Loucy (cell line): ENCODE measurements at regions not wholly inside any gene's neighbourhood (a gene's known extent, or its start where the extent isn't known, plus 50 kb on each side); places are given as distances from the start of the nearest gene placed in this dataset.

ENCODE experiments used
- H2AFZ ChIP-seq: fragments of 200-600 bp; sonication (generic); 2 replicates; pipeline ENCODE4 v1.6.0; 2016; ENCODE audit warnings: antibody characterized with exemption, mild to moderate bottlenecking, low read length, moderate library complexity
- H3F3A ChIP-seq: fragments of 200-600 bp; 2 replicates; pipeline ENCODE4 v1.6.0; 2016; ENCODE audit warnings: antibody characterized with exemption, low read depth, mild to moderate bottlenecking
- H3K27me3 ChIP-seq: fragments of 200-600 bp; sonication (generic); 2 replicates; pipeline ENCODE4 v1.6.1; 2014; ENCODE audit warnings: low read length, mild to moderate bottlenecking; ENCODE audit not compliant: insufficient read depth, poor library complexity, severe bottlenecking
- H3K36me3 ChIP-seq: fragments of 200-600 bp; sonication (generic); 2 replicates; pipeline ENCODE4 v1.6.1; 2016; ENCODE audit warnings: low read length; ENCODE audit not compliant: insufficient read depth
- H3K4me1 ChIP-seq: fragments of 200-600 bp; sonication (generic); 2 replicates; pipeline ENCODE4 v1.5.1; 2014; ENCODE audit warnings: low read length, mild to moderate bottlenecking; ENCODE audit not compliant: insufficient read depth, poor library complexity, severe bottlenecking
- H3K4me2 ChIP-seq: fragments of 200-600 bp; sonication (generic); 2 replicates; pipeline ENCODE4 v1.6.0; 2014; ENCODE audit warnings: antibody characterized with exemption, low read length, low read depth, mild to moderate bottlenecking; ENCODE audit not compliant: poor library complexity, severe bottlenecking
- H3K4me3 ChIP-seq: fragments of 200-600 bp; sonication (generic); 2 replicates; pipeline ENCODE4 v1.5.1; 2014; ENCODE audit warnings: low read length, mild to moderate bottlenecking, mixed read lengths; ENCODE audit not compliant: poor library complexity, severe bottlenecking
- H3K79me2 ChIP-seq: fragments of 200-600 bp; sonication (generic); 2 replicates; pipeline ENCODE4 v1.6.1; 2014; ENCODE audit warnings: low read length; ENCODE audit not compliant: insufficient read depth
- H3K9ac ChIP-seq: fragments of 200-600 bp; sonication (generic); 2 replicates; pipeline ENCODE4 v1.6.0; 2014; ENCODE audit warnings: mild to moderate bottlenecking, low read depth, low read length, moderate library complexity; ENCODE audit not compliant: poor library complexity, severe bottlenecking
- H3K9me2 ChIP-seq: fragments of 200-600 bp; sonication (generic); replicated peaks from 2 replicates; pipeline ENCODE4 v1.6.1; 2016; ENCODE audit warnings: low read depth, low read length, mixed read lengths
- H3K9me3 ChIP-seq: fragments of 200-600 bp; sonication (generic); 2 replicates; pipeline ENCODE4 v1.6.1; 2014; ENCODE audit warnings: mild to moderate bottlenecking, antibody characterized with exemption, low read length, low read depth; ENCODE audit not compliant: insufficient read depth
- H4K20me1 ChIP-seq: fragments of 200-600 bp; sonication (generic); 2 replicates; pipeline ENCODE4 v1.6.0; 2014; ENCODE audit warnings: antibody characterized with exemption, low read length, mild to moderate bottlenecking; ENCODE audit not compliant: insufficient read depth, poor library complexity, severe bottlenecking
- CTCF ChIP-seq: fragments of 200-600 bp; sonication (generic); conservative IDR thresholded peaks from 2 replicates; pipeline ENCODE4 v1.5.1; 2014; ENCODE audit warnings: mild to moderate bottlenecking, antibody characterized with exemption, low read length
- EZH2phosphoT487 ChIP-seq: fragments of 200-600 bp; IDR thresholded peaks from 2 replicates; pipeline ENCODE4 v1.6.1; 2018; ENCODE audit warnings: antibody characterized with exemption, mild to moderate bottlenecking, moderate library complexity, borderline replicate concordance

DNA sequence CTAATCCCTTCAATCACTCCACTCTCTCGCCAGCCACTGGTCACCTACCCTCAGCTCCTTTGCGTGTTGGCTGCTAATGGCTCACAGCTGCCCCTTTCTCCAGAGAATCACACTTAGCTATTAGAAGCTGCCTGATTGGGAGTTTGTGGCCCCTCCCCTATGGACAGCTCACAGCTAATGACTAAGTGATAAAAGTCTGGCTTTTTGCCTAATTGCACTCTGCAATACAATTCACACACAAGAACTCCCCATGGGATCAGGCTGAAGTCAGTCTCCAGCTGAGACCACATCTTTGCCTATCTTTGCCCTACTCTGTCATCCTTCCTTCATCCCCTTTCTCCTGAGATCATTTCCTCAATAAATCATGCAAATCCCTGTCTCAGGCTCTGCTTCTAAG, 701.9 kb upstream of the RAB6C start:
- TF ChIP-seq CTCF (no peak), EZH2phosphoT487 (no peak)
- Histone ChIP-seq H4K20me1 (no peaks in the 10 kb centered on the region), H3K4me1 (no peaks in the 10 kb centered on the region), H3K9me3 (no peaks in the 10 kb centered on the region), H3K9ac (no peak overlapping the region), H3K27me3 (no peaks in the 10 kb centered on the region), H2AFZ (no peak overlapping the region), H3K36me3 (no peaks in the 10 kb centered on the region), H3K9me2 (no peaks in the 10 kb centered on the region), H3K4me3 (no peak overlapping the region), H3K4me2 (no peak overlapping the region), H3F3A (no peaks in the 10 kb centered on the region), H3K79me2 (no peaks in the 10 kb centered on the region)

DNA sequence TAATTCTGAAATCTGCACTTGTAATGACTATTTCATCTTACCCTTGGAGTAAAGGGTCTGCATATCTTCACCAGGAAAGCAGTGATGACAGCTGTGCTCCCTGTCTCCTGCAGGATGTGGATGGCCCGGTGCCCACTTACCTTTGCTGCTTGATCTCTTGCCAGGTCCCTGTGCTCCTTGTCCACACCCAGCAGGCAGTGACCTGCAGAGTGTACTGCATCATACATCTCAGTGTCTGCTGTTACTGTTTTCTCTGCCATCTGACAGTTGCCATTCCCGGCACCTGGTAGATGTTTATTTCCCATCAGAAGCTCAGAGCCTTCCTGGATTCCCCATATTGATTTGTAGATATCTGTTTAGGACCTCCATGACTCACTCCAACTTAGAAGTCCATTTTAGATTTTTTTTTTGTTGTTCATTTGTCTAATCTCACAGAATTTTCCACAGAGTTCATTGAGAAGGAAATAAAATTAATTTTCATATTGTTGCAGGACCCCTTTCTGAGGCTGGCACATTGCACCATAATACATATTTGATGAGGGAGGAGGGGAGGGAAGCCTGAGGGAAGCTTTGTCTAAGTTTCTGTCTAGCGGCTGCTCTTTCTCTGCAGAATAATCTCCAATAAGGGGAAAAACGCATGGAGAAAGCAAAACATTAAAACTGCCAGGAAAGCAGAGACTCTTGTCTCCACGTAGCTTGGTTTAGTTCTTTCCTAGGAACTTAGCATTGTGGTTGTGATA, 697.5 kb upstream of the RAB6C start:
- no peaks in the 10 kb centered on the region for H3F3A ChIP-seq
- no peak overlapping the region for H2AFZ ChIP-seq
- no peak for TF ChIP-seq CTCF
- TF ChIP-seq EZH2phosphoT487, result no peak
- no peak overlapping the region for H3K4me2 ChIP-seq
- H3K79me2 ChIP-seq, result no peaks in the 10 kb centered on the region
- H3K4me3 ChIP-seq, result no peak overlapping the region
- no peaks in the 10 kb centered on the region for H3K9me3 ChIP-seq
- no peaks in the 10 kb centered on the region for H3K9me2 ChIP-seq
- H3K27me3 ChIP-seq, result no peaks in the 10 kb centered on the region
- H3K36me3 ChIP-seq, result no peaks in the 10 kb centered on the region
- no peaks in the 10 kb centered on the region for H3K4me1 ChIP-seq
- H3K9ac ChIP-seq, result no peak overlapping the region
- no peaks in the 10 kb centered on the region for H4K20me1 ChIP-seq

- Histone ChIP-seq H3K9me3 (no peaks in the 10 kb centered on the region), H3K79me2 (no peaks in the 10 kb centered on the region), H3K4me2 (no peak overlapping the region), H4K20me1 (no peaks in the 10 kb centered on the region), H3K4me1 (no peaks in the 10 kb centered on the region), H2AFZ (no peak overlapping the region), H3K27me3 (no peaks in the 10 kb centered on the region), H3K9ac (no peak overlapping the region), H3F3A (no peaks in the 10 kb centered on the region), H3K36me3 (no peaks in the 10 kb centered on the region), H3K9me2 (no peaks in the 10 kb centered on the region), H3K4me3 (no peak overlapping the region)
- no peak for TF ChIP-seq EZH2phosphoT487
- TF ChIP-seq CTCF, result no peak
These were observed 694.5 kb upstream of the RAB6C start for GRCh38 chr2:129285012-129285411.
